H1 (cell line): ENCODE measurements at regions not wholly inside any gene's neighbourhood (a gene's known extent, or its start where the extent isn't known, plus 50 kb on each side); places are given as distances from the start of the nearest gene placed in this dataset.

Source experiments
- POLR2A ChIP-seq, 2 experiments: IDR thresholded peaks; 1 replicate in 1 of 2; 2 replicates in 1 of 2; pipeline ENCODE4 v1.6.1; 2011; ENCODE audit warnings: low read depth in 2 of 2, low read length in 2 of 2, mild to moderate bottlenecking in 2 of 2; ENCODE audit errors: control extremely low read depth in 1 of 2
- TF ChIP-seq, protein P1 (sequence below), 3 experiments: IDR thresholded peaks; 1 replicate in 2 of 3; 2 replicates in 1 of 3; pipeline versions ENCODE4 v1.5.1 to v1.6.1; 2011; ENCODE audit warnings: low read length in 3 of 3, mild to moderate bottlenecking in 3 of 3, inconsistent platforms in 2 of 3, low read depth in 1 of 3, moderate library complexity in 1 of 3; ENCODE audit not compliant: insufficient read depth in 1 of 3; ENCODE audit errors: control extremely low read depth in 1 of 3

DNA sequence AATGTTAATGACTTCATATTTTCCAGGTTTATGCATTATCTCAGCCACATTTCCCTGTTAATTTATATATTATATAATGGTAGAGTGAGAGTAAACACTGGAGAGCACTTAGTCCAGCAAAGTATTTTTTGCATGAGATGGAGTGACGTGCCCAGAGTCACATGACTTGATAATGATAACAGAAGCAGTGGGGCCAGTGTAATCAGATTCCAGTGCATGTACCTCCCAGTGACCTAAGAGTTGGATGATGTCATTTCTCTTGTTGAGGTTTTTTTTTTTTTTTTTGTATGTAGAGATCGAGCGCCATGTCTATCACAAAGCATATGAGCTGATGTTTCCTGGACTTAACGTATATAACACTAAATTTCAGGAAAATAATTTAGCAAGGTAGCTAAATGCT is 375.3 kb downstream of the CNTN6 start:
- TF ChIP-seq, protein P1, sequence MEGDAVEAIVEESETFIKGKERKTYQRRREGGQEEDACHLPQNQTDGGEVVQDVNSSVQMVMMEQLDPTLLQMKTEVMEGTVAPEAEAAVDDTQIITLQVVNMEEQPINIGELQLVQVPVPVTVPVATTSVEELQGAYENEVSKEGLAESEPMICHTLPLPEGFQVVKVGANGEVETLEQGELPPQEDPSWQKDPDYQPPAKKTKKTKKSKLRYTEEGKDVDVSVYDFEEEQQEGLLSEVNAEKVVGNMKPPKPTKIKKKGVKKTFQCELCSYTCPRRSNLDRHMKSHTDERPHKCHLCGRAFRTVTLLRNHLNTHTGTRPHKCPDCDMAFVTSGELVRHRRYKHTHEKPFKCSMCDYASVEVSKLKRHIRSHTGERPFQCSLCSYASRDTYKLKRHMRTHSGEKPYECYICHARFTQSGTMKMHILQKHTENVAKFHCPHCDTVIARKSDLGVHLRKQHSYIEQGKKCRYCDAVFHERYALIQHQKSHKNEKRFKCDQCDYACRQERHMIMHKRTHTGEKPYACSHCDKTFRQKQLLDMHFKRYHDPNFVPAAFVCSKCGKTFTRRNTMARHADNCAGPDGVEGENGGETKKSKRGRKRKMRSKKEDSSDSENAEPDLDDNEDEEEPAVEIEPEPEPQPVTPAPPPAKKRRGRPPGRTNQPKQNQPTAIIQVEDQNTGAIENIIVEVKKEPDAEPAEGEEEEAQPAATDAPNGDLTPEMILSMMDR (IDR thresholded peaks at IDR 0.05; ENCODE audit: control extremely low read depth in 1 of 3, insufficient read depth in 1 of 3, low read depth in 1 of 3, low read length in 3 of 3): no peak
- no peak for TF ChIP-seq POLR2A (IDR thresholded peaks at IDR 0.05; ENCODE audit: control extremely low read depth in 1 of 2, low read depth in 2 of 2, low read length in 2 of 2)
